Activated CD4-positive, alpha-beta T cell treated with anti-CD3 and anti-CD28 coated beads for 24 hours (primary cell): ENCODE measurements at regions not wholly inside any gene's neighbourhood (a gene's known extent, or its start where the extent isn't known, plus 50 kb on each side); places are given as distances from the start of the nearest gene placed in this dataset.

Experiments
- DNase-seq, 2 donors: peaks; one replicate each; pipeline ENCODE4 v3.0.0-alpha.2; 2020; ENCODE audit warnings: low read depth in 2 of 2

DNA sequence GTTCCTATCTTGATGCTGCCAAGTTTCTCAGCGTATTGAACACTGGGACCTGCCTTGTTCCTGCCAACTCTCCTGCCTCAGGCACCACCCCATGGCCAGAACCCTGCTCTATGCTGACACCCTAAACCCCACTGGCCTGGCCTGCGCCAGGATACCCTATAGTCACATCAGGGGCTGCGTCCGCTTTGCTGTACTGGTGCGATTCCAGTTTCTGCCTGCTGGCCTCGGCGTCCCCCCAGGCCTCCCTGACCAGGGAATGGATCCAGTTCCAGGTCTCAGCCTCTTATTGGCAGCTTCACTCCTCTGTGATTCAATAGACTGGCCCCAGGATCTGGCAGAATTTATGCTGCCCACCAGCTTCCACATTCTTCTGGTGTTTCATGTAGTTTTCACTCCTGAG, 55.0 kb downstream of the GPR6 start:
- no peak for DNase-seq

DNA sequence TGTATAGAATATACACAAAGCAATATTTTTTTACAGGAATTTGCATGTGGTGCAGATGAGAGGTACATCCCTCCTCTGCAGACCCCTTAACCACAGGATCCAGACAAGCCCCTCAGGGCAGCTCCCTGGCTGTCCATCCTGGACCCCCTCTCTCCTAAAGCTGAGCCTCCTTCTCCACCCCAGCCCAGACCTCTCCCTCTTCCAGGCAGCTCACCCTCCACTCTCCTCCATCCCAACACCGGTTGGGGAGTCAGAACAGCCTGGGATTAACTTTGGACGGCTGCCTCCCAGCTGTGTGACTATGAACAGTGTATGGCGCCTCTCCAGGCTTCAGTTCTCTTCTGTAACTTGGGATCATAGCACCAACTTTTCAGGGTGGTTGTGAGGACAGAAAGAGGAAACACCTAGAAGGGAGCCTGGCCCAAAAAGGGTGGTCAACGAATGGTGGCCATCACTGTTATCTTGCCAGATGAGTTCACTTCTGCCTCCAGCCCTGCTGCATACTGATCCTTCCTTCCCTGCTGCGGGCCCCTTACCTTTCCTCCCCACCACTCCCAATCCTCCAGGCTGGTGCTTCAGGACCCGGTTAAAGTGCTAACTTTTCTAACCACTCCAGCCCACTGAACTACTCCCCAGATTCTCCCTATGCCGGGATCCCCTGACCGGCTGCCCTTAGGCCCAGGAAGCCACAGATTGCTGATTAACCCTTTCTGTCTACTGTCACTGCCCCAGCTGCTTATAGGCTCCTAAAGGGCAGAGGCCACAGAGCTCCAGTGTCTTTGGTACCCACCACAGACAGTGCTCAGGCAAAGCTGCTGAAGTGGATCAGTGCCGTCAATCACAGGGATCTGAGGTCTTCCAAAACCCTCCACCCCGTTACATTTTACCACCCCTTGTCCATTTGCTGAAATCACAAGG, 55.9 kb downstream of the GPR6 start:
- no peak for DNase-seq

DNA sequence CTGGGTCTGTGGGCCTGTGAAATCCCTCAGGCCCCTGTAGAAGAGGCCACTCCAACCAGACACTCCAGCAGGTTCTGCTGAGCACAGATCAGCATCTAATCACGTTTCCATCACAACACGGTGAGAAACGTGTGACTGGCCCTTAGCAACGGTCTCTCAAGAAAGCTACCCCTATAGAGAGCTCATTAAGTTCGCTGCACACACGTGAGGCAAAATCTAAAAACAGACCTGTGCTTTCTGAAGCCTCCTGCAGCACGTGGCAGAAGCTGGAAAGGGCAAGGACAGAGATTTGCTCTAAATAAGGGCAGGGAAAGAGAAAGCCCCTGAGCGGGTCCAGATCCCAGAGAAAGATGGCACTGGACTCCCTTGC, 56.5 kb downstream of the GPR6 start:
- no peak for DNase-seq

DNA sequence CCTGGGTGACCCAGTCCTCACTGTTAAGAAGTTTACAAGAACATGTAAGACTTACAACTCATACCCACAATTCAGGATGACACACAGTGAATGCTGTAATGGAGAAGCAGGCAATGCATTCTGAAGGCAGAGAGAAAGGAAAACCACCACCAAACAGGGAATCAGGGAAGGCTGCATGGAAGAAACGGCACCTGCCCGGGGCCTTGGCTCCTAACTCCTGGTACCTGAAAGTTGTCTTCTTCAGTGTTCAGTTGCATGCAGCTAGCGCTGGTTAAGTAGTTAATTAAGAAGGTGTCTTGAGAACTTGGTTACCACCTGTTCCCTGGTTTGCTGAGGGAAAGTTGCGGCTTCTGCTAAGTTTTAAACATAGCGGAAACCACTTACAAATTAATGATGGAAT, 57.2 kb downstream of the GPR6 start:
- DNase-seq: no peak

DNA sequence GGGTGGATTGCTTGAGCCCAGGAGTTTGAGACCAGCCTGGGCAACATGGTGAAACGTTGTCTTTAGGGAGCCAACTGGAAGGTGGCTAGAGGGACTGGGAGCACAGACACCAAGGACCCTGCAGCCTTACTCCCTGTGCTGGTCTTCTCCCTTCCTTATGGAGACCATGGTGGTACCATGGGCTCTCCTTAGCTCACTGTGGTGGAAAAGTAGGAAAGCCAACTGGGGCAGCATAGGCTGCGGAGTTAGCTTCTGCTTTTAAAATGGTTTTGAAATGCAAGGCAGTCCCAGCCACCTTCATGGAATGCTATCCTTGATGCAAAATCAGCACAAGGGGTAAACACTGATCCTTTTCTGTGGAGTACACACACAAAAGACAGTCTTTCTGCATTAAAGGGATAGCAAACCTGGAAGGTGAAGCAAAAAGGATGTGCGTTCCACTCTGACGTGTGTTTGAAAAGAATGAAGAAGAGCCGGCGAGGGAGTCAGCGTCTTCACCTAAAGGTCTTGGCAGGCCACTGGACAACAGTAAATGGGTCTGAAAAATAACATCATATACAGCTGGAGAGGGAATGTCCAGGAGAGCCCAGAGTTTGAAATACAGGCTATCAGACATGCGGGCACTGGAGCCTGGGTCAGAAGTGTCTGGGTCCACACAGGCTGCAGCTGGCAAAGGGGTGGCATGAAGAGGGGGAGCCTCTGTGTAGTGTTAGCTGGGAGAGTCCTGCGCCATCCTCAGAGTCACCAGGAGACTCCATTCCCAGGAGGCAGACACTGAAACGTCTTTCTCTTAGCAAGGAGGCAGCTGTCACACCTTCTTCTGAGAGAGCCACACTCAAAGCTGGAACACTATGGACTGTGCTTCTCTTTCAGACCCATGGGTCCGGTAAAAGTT, 58.5 kb downstream of the GPR6 start:
- no peak for DNase-seq

DNA sequence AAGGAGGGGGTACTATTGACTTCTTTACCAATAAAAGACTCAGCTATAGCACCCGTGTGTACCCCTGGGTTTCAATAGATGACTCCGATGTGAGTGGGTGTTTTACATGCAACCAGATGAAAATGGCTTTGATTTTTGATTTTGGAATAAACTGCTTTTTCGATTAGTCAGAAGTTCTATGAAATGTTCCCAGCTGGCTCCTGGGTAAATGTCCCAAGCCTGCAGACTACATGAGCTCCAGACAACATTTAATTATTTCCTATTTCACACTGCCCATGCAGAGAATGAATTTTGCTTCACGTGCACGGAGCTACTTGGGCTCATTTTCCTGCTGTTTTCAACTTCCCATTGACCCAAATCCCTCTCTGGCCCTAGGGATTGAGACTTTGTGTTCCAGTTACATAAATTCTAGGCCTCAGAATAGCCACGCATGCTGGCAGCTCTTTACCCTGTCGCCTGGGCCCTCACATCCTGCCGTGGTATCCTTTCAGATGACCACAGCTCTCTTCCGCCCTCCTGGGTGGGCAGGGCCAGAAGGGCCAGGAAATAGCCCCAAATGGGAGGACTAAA, 59.7 kb downstream of the GPR6 start:
- no peak for DNase-seq

DNA sequence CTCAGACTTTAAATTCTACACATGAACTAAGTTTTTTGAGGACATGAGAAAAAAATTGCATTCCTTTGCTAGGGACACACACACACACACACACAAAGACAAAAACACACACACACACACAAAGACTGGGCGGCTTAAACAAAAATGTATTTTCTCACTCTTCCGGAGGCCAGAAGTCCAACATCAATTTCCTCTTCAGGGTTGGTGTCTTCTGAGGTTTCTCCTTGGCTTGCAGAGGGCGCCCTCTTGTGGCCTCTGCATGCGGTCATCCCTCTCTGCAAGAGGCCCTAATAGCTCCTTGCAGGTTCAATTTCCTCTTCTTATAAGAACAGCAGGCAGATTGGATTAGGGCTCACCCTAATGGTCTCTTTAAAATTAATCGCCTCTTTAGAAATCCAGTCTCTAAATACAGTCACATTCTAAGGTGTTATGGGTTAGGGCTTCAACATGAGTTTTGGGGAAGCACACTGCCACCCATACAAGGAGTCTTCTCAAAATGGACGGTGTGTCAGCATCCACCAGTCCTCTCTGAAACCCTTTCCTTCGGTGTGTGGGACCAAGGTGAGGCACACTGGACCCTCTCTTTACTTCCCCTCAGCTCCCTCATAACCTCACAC, 61.4 kb downstream of the GPR6 start:
- DNase-seq: peak; percentile 74 to 81

DNA sequence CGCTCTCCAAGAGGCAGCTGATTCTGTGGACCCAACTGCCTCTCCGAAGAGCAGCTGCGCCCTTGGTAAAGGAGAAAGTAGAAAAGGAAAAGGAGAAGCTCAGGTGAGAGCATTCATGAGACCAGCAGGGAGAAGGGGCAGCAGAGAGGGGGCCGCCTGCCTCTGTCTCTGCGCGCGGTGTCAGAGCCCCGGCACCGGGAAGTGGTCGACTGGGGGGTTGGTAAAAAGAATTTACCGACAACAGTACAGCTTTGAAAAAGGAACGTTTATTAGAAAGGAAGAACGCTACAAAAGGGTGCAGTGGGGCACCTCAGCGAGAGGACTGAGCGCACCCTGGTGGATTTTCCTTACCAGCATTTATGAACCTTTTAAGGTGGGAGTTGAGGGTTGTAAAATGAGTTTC, 61.9 kb downstream of the GPR6 start:
- peak; percentile 11 to 19 for DNase-seq

DNA sequence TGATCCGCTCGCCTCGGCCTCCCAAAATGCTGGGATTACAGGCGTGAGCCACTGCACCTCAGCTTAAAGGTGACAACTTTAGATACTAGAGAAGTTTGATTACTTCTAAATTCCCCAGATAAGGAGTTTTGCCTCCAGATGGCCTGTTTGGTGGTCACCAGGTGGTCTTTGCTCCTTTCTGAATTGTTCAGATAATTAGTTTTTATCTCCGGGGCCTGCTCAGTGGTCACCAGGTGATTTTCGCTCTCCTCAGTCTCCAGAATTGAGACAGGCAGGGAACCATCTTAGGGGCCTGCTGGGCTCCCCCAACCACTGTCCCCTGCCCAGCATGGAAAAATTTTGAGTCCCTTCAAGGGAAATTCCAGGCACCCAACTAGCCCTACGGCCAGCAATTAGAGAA, 62.6 kb downstream of the GPR6 start:
- DNase-seq: no peak

DNA sequence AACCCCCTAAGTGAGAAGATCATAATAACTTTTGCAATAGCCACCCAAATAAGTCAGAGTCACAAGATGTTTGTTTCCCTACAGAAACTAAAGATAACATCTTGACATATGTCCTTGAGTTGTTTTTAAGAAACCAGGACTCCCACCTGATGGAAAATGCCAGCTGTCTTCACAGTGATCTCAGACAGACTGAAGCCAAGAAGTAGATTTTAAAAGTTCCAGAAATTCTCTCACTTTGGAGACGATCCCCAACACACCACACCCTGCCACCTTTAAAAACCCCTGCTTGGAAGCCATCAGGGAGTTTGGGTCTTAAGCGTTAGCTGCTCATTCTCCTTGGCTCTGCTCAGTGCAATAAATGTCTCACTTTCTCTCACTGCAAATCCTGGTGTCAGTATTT, 63.0 kb downstream of the GPR6 start:
- no peak for DNase-seq

DNA sequence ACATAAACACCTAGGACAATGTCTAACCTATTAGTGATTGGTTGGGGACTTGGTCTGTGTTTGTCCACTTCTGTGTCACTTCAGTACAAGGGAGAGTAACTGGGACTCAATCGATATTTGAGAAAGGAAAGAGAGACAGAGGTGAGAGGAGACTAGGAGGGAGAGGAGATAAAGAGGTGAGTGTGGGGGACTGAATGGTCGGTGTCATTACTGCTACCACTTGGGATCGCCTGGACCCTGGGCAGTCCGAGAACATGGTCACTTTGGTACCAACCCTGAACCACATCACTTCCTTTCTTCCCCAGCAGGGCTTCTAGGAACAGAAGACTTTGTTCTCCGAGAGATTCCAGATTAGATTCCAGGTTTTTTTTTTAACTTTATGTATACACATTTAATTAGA, 63.7 kb downstream of the GPR6 start:
- DNase-seq: no peak

DNA sequence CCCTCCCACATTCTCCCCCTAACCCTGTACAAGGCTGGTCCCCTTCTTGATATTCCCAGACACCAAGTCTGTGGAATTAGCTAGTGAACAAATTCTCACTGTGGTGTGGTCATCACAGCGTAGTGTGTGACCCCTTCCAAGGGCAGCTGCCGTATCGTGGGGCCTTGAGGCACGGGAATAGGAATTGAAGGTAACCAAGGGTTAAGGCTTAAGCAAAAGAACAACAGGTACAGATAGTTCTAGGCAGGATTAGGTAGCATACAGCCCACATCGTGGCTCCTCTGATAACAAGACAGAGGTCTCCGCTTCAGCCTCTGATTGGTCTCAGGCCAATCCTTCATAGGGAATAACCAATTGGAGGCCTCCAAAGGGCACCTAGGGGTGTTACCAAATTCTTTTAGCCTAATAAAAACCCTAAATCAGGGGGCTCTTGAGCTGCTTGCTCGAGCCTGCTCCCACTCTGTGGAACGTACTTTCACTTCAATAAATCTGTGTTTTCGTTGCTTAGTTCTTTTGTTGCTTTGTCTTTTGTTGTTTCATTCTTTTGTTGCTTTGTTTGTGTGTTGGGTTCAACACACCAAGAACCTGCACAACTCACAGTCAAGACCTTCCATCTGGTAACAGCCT, 64.7 kb downstream of the GPR6 start:
- DNase-seq: no peak

DNA sequence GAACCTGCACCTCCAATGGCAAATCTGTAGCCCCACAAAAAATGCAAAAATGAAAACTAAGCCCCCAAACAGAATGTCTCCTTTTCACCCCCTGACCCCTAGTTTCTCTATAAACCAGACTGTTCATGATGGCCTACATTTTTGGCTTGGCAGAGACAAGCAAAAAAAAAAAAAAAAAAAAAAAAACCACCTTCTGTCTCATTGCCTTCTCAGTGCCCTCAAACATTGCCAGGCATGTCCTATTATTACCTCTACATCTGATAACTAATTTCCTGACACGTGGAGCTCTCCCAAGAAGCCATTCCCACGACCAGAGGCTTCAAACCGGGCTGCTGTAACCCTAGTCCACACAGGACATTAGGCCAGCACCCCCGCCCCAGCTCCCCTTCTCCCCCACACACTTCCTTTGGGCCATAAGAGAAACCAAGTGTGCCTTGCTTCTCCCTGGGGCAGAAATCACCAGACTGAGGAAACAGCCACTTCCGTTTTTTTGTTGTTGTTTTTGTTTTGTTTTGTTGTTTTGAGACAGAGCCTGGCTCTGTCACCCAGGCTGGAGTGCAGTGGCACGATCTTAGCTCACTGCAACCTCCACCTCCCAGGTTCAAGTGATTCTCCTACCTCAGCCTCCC, 65.4 kb downstream of the GPR6 start:
- DNase-seq: no peak

DNA sequence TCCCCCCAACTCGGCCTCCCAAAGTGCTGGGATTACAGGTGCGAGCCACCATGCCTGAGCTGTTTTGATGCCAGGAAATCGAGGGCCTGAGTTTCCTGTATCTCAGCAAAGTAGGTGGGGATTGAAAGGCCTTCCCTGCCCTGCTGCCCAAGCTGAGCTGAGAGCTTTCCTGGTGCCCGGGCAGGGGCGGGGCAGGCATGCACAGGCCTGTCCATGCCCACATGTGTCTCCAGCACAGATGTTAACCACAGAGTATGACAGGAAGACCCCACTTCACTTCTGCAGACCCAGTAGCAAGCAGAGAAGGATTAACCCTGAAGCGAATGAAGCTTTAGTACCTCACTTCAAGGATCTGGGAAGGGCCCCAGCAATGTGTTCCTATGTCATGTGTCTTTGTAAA, 66.0 kb downstream of the GPR6 start:
- DNase-seq: no peak

DNA sequence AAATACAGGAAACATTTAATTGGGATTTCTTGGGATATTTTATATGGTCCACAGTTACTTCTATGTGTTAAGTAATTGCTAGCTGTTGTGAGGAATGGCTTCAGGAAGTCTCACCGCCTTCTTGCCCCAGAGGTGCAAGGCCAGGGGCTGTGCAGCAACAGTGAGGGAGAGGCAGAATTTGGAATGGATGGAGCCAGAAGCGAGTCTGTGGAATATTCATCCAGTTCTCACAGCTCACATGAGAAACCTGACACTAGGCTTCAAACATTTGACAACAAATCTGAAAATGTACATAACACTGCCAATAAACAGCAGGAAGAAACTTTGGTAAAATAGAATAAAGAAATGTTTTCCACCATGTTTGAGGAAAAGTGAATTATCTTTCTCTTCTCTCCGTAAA, 66.5 kb downstream of the GPR6 start:
- DNase-seq: no peak

DNA sequence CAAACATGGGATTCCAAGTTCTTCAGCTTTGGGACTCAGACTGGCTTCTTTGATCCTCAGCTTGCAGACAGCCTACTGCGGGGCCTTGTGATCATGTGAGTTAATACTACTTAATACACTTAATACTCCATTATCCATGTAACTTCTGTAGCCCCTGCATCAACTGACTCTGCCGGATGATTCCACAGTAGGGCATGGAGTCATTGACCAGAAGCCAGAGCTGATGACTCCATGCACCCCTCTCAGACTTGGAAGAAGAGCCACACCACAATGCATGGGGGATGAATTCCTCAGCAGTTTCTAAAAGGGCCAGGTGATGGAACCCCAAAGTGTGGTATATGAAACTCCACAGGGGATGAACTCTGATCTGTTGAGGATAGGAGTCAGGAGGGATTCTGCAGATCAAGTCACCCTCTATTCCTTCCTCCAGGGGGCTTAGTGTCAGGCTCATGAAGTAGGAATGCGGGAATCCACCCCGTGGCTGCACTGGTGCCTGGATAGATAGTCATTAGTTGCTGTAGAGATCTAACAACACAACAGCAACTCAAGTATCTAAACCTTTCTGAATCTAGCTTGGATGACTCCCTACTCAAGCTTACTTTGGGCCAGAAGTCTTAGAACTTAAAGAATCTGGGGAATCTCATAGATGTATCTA, 70.2 kb downstream of the GPR6 start:
- no peak for DNase-seq

DNA sequence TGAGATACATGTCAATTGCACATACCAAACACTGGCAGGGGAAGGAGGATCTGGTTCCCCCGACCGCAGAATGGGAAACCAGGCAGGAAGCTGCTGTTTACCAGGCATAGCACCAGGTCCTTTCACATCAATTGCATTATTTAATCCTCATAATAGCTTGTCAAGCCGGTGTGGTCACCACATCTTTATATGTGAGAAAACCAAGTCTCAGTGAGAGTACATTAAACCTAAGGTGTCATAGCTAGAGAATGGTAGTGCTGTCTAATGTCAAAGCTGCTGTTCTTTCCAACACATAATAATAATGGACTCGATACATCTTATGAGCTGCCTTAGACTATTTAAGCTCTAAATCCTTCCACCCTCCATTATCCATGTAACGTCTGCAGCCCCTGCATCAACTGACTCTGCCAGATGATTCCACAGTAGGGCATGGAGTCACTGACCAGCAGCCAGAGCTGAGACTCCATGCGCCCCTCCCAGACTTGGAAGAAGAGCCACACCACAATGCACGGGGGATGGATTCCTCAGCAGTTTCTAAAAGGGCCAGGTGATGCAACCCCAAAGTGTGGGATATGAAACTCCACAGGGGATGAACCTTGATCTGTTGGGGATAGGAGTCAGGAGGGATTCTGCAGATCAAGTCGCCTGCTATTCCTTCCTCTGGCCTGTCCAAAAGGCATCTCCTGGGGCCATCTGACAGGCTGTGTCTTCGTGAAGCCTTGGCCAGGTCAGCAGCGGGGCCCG, 71.8 kb downstream of the GPR6 start:
- no peak for DNase-seq
